OCI-LY7 (cell line): ENCODE measurements at regions not wholly inside any gene's neighbourhood (a gene's known extent, or its start where the extent isn't known, plus 50 kb on each side); places are given as distances from the start of the nearest gene placed in this dataset.

Experiments
- BruUV-seq: library from RNA; stranded (reverse); fragments of 400-500 nt; replicated peaks from 2 replicates; lab custom pipeline; 2021; lab: Mats Ljungman, UMichigan
- CTCF ChIA-PET: fragments of 300-600 bp; sonication (Branson Sonifier 250); formaldehyde crosslinking; loops from one replicate; lab custom pipeline; 2022; ENCODE audit warnings: antibody characterized with exemption; ENCODE audit not compliant: unreplicated experiment; lab: Charles Lee
- POLR2A ChIA-PET: fragments of 300-600 bp; sonication (Branson Sonifier 250); formaldehyde crosslinking; loops from one replicate; lab custom pipeline; 2022; ENCODE audit warnings: antibody characterized with exemption; lab: Charles Lee
- DNase-seq: peaks from one replicate; pipeline ENCODE4 v3.0.0-alpha.2; 2015; ENCODE audit warnings: low spot score
- H2AFZ ChIP-seq: fragments of 200-600 bp; sonication (generic), shearing (Covaris generic); 2 replicates; pipeline ENCODE4 v1.6.1; 2014; ENCODE audit warnings: mild to moderate bottlenecking, antibody characterized with exemption, low read length, moderate library complexity
- H3K27ac ChIP-seq: fragments of 200-600 bp; sonication (generic); 2 replicates; pipeline ENCODE4 v1.5.1; 2014; ENCODE audit warnings: mixed run types, low read depth, mild to moderate bottlenecking, moderate library complexity, low read length, inconsistent platforms; ENCODE audit not compliant: poor library complexity, severe bottlenecking
- H3K36me3 ChIP-seq: fragments of 200-600 bp; sonication (generic); 2 replicates; pipeline ENCODE4 v1.6.1; 2014; ENCODE audit warnings: mild to moderate bottlenecking, antibody characterized with exemption, low read length, moderate library complexity, mixed read lengths; ENCODE audit not compliant: insufficient read depth
- H3K4me1 ChIP-seq: fragments of 200-600 bp; sonication (generic); 2 replicates; pipeline ENCODE4 v1.5.1; 2014; ENCODE audit warnings: mild to moderate bottlenecking, low read length; ENCODE audit not compliant: insufficient read depth, poor library complexity, severe bottlenecking
- H3K4me2 ChIP-seq: fragments of 200-600 bp; sonication (generic); 2 replicates; pipeline ENCODE4 v1.6.1; 2014; ENCODE audit warnings: mild to moderate bottlenecking, low read length
- H3K4me3 ChIP-seq: fragments of 200-600 bp; sonication (generic); 2 replicates; pipeline ENCODE4 v1.5.1; 2014; ENCODE audit warnings: mild to moderate bottlenecking, low read depth, low read length; ENCODE audit not compliant: poor library complexity, severe bottlenecking
- H3K79me2 ChIP-seq: fragments of 200-600 bp; sonication (generic); 2 replicates; pipeline ENCODE4 v1.6.1; 2016; ENCODE audit warnings: low read depth, mild to moderate bottlenecking, low read length, moderate library complexity, mixed read lengths; ENCODE audit not compliant: insufficient read depth
- H3K9me2 ChIP-seq: fragments of 200-600 bp; sonication (generic); 2 replicates; pipeline ENCODE4 v1.6.1; 2016; ENCODE audit warnings: mild to moderate bottlenecking, low read length, mixed read lengths; ENCODE audit not compliant: insufficient read depth
- H3K9me3 ChIP-seq: fragments of 200-600 bp; sonication (generic); 2 replicates; pipeline ENCODE4 v1.6.1; 2014; ENCODE audit warnings: mild to moderate bottlenecking, mixed run types, low read length, mixed read lengths
- H4K20me1 ChIP-seq: fragments of 200-600 bp; sonication (generic); 2 replicates; pipeline ENCODE4 v1.6.1; 2014; ENCODE audit warnings: mild to moderate bottlenecking, antibody characterized with exemption, low read length, moderate library complexity, mixed read lengths; ENCODE audit not compliant: insufficient read depth
- CTCF ChIP-seq: fragments of 200-600 bp; sonication (generic); conservative IDR thresholded peaks from 2 replicates; pipeline ENCODE4 v1.5.1; 2014; ENCODE audit warnings: mild to moderate bottlenecking, antibody characterized with exemption, low read length, moderate library complexity, mixed read lengths
- EZH2phosphoT487 ChIP-seq: fragments of 200-600 bp; sonication (generic); IDR thresholded peaks from 2 replicates; pipeline ENCODE4 v1.6.1; 2018; ENCODE audit warnings: low read depth, borderline replicate concordance, mild to moderate bottlenecking, mixed run types, antibody characterized with exemption, low read length, moderate library complexity, mixed read lengths
- intact Hi-C: fragments of 100-400 bp; cut with micrococcal nuclease; formaldehyde crosslinking; loops from one replicate; pipeline ENCODE4 v1.10.0; 2022; ENCODE audit not compliant: unreplicated experiment

GRCh38 chr17:72545766-72546165, 424.9 kb downstream of the SOX9 start:
- Histone ChIP-seq H3K4me1 (no peaks in the 10 kb centered on the region), H3K4me2 (no peak overlapping the region), H2AFZ (no peak overlapping the region), H3K9me2 (no peaks in the 10 kb centered on the region), H4K20me1 (no peaks in the 10 kb centered on the region), H3K27ac (no peak overlapping the region), H3K9me3 (no peaks in the 10 kb centered on the region), H3K4me3 (no peak overlapping the region), H3K36me3 (no peaks in the 10 kb centered on the region), H3K79me2 (no peaks in the 10 kb centered on the region)
- intact Hi-C loops = loop anchor here (10.0 kb wide), 1 partner anchor 431 kb away; no protein-coding TSS in a partner anchor
- CTCF ChIA-PET = no interaction called here
- BruUV-seq = no TSS peak
- TF ChIP-seq CTCF = no peak
- TF ChIP-seq EZH2phosphoT487 = no peak
- POLR2A ChIA-PET = interaction anchor here (0.6 to 0.7 kb wide), 4 partner anchors 80 to 282 kb away, joined by 3 to 4 read pairs (median 4); no protein-coding TSS in a partner anchor
- DNase-seq = no peak

GRCh38 chr17:72553051-72553755, 432.4 kb downstream of the SOX9 start:
- H3K4me3 ChIP-seq = no peak overlapping the region
- DNase-seq = no peak
- H3K9me3 ChIP-seq = no peaks in the 10 kb centered on the region
- CTCF ChIA-PET = no interaction called here
- no peaks in the 10 kb centered on the region for H4K20me1 ChIP-seq
- no peak overlapping the region for H3K4me2 ChIP-seq
- H3K27ac ChIP-seq = no peak overlapping the region
- H3K4me1 ChIP-seq = no peaks in the 10 kb centered on the region
- BruUV-seq = no TSS peak
- no peaks in the 10 kb centered on the region for H3K9me2 ChIP-seq
- POLR2A ChIA-PET = no interaction called here
- intact Hi-C loops = loop anchor here (10.0 kb wide), 1 partner anchor 602 kb away; no protein-coding TSS in a partner anchor
- H2AFZ ChIP-seq = no peak overlapping the region
- H3K36me3 ChIP-seq = no peaks in the 10 kb centered on the region
- TF ChIP-seq EZH2phosphoT487 (no peak), CTCF (no peak)
- H3K79me2 ChIP-seq = no peaks in the 10 kb centered on the region

DNA sequence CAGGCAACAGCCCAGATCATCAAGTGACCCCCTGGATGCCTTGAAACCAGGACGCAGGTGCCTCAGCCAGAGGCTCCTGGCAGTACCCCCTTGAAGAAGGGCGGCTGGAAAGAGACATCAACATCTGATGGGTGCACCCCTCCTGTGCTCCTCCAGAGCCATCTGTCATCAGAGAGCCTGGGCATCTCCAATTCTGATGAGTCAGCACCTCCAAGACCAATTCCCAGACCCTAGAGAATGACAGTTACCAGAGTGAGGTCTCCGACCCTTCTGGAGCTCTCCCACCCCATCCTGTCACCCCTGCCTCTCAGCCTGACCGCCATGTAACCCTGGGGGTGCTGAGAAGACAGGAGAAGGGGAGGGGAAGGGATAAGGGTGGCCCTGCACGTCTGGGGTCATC, 433.7 kb downstream of the SOX9 start:
- TF ChIP-seq EZH2phosphoT487 (no peak), CTCF (no peak)
- Histone ChIP-seq H3K4me1 (no peaks in the 10 kb centered on the region), H3K27ac (no peak overlapping the region), H4K20me1 (no peaks in the 10 kb centered on the region), H3K4me2 (no peak overlapping the region), H3K4me3 (no peak overlapping the region), H3K36me3 (no peaks in the 10 kb centered on the region), H3K9me3 (no peaks in the 10 kb centered on the region), H3K9me2 (no peaks in the 10 kb centered on the region), H2AFZ (no peak overlapping the region), H3K79me2 (no peaks in the 10 kb centered on the region)
- ChIA-PET CTCF (no interaction called here), POLR2A (no interaction called here)
- no peak for DNase-seq
- intact Hi-C loops = loop anchor here (10.0 kb wide), 1 partner anchor 600 kb away; no protein-coding TSS in a partner anchor
- no TSS peak for BruUV-seq
